ENCODE measurements at regions not wholly inside any gene's neighbourhood (a gene's known extent, or its start where the extent isn't known, plus 50 kb on each side); places are given as distances from the start of the nearest gene placed in this dataset.

DNA sequence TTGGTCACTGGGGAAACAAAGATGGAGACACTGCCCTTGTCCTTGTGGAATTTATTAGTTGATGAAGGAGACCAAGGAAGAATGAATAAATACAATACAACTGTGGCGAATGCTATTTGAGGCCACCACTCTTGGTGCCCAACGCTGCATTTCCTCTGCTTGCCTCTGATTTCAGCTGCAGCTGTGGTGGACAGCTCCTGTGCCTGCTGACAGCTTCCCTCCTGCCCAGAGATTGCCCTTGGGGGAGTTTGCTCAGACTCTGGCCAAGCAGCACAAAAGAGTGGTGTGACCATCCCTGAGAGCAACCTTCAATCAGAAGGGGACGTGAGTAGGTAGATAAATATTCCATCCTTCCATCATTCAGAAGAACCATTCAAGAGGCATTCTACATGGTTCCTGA lies 64.6 kb upstream of the FHIT start:
- Histone ChIP-seq H3K36me3 (replicated peaks in 1 of 2; ENCODE audit: control insufficient read depth in 1 of 2, insufficient read depth in 2 of 2, low read length in 2 of 2) (no peaks in the 10 kb centered on the region), H3K4me3 (replicated peaks in 1 of 3; ENCODE audit: insufficient read depth in 1 of 3, low read depth in 2 of 3, low read length in 3 of 3) (no peak overlapping the region), H3K4me2 (ENCODE audit: low read depth, low read length) (no peak overlapping the region), H3K27ac (ENCODE audit: extremely low read length, insufficient read depth, low read length) (no peak overlapping the region), H3K9me3 (ENCODE audit: low read length) (no peaks in the 10 kb centered on the region), H4K20me1 (ENCODE audit: insufficient read depth, low read length) (no peaks in the 10 kb centered on the region), H2AFZ (ENCODE audit: low read length) (no peak overlapping the region), H3K4me1 (ENCODE audit: insufficient read depth, low read length) (no peaks in the 10 kb centered on the region), H3K79me2 (ENCODE audit: insufficient read depth, low read length) (no peaks in the 10 kb centered on the region), H3K27me3 (ENCODE audit: control insufficient read depth in 1 of 2, insufficient read depth in 2 of 2, low read length in 2 of 2) (0 out of 5 replicates have a peak, but pooled peaks cover 0 to 6% of the 10 kb centered on the region in 2 experiments), H3K9ac (ENCODE audit: insufficient read depth, low read depth, low read length) (no peak overlapping the region)
- FAIRE-seq (no peak), ATAC-seq (peak; percentile 74), DNase-seq (ENCODE audit: low spot score) (peak; percentile 1)
- 9% methylated on average over 3 of the region's 3 CpGs for WGBS (ENCODE audit: low lambda C conversion rate)
- intact Hi-C loops (cut with micrococcal nuclease; ENCODE audit: unreplicated experiment): no loop called here
- in situ Hi-C loops (cut with HindIII; ENCODE audit: extremely low pct_ligation_motif_present, low pct_unique_long_range_greater_than_20kb): no loop called here
- ChIA-PET POLR2A (no interaction called here), CTCF (ENCODE audit: low intra/inter-chr PET ratio, low total read pairs) (no interaction called here)
- TF ChIP-seq MIER2 (CRISPR knock-in tag; IDR thresholded peaks at IDR 0.05): peak; percentile 95
- no peak for TF ChIP-seq ZNF513 (CRISPR knock-in tag; conservative IDR thresholded peaks at IDR 0.05)
- no peak for TF ChIP-seq KIAA2018 (CRISPR knock-in tag; IDR thresholded peaks at IDR 0.05; ENCODE audit: borderline replicate concordance)
- TF ChIP-seq, protein P1, sequence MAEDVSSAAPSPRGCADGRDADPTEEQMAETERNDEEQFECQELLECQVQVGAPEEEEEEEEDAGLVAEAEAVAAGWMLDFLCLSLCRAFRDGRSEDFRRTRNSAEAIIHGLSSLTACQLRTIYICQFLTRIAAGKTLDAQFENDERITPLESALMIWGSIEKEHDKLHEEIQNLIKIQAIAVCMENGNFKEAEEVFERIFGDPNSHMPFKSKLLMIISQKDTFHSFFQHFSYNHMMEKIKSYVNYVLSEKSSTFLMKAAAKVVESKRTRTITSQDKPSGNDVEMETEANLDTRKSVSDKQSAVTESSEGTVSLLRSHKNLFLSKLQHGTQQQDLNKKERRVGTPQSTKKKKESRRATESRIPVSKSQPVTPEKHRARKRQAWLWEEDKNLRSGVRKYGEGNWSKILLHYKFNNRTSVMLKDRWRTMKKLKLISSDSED (CRISPR knock-in tag; IDR thresholded peaks at IDR 0.05): no peak
- TF ChIP-seq REST (IDR thresholded peaks at IDR 0.05; ENCODE audit: borderline replicate concordance in 1 of 2, low read depth in 1 of 2, low read length in 2 of 2): peak; percentile 72 to 93
- BruUV-seq (replicated peaks): no TSS peak
